CD4-positive, alpha-beta T cell treated with Interleukin-4 for 4 hours (primary cell): ENCODE measurements at regions not wholly inside any gene's neighbourhood (a gene's known extent, or its start where the extent isn't known, plus 50 kb on each side); places are given as distances from the start of the nearest gene placed in this dataset.
"Not testable (repeated sequence)": the region's sequence is repeated elsewhere in the genome, so short reads cannot be mapped to it uniquely, and the experiment has no call there.

Experiments
- DNase-seq: peaks from one replicate; pipeline ENCODE4 v3.0.0-alpha.2; 2020

- DNase-seq: no peak
Observed at GRCh38 chrX:16320765-16321355, 153.6 kb downstream of the MAGEB17 start.

- no peak for DNase-seq
Observed at GRCh38 chrX:16333453-16333852, 166.2 kb downstream of the MAGEB17 start.

GRCh38 chrX:16335181-16335580 is 167.9 kb downstream of the MAGEB17 start:
- DNase-seq: no peak

- no peak for DNase-seq
Observed at GRCh38 chrX:16347968-16348670, 180.8 kb downstream of the MAGEB17 start.

GRCh38 chrX:16357902-16358301 is 190.6 kb downstream of the MAGEB17 start:
- no peak for DNase-seq

GRCh38 chrX:16360056-16360455 is 192.8 kb downstream of the MAGEB17 start:
- DNase-seq: not testable (repeated sequence)

GRCh38 chrX:16368696-16369095 is 201.4 kb downstream of the MAGEB17 start:
- DNase-seq: no peak

GRCh38 chrX:16376056-16376455 is 208.8 kb downstream of the MAGEB17 start:
- DNase-seq: no peak

- no peak for DNase-seq
Observed at GRCh38 chrX:16386126-16386525, 218.8 kb downstream of the MAGEB17 start.

GRCh38 chrX:16392597-16392996 is 225.3 kb downstream of the MAGEB17 start:
- no peak for DNase-seq

- no peak for DNase-seq
Observed at GRCh38 chrX:16394290-16394689, 227.0 kb downstream of the MAGEB17 start.

- DNase-seq: no peak
Observed at GRCh38 chrX:16403808-16404207, 236.5 kb downstream of the MAGEB17 start.

- no peak for DNase-seq
Observed at GRCh38 chrX:16416588-16416987, 233.4 kb upstream of the S100G start.

- no peak for DNase-seq
Observed at GRCh38 chrX:16418650-16419049, 231.3 kb upstream of the S100G start.

GRCh38 chrX:16427668-16428067 is 222.3 kb upstream of the S100G start:
- DNase-seq: no peak

- DNase-seq: no peak
Observed at GRCh38 chrX:16429406-16429805, 220.6 kb upstream of the S100G start.

GRCh38 chrX:16431266-16431665 is 218.7 kb upstream of the S100G start:
- DNase-seq: no peak

GRCh38 chrX:16433021-16433420 is 216.9 kb upstream of the S100G start:
- DNase-seq: no peak

GRCh38 chrX:16435399-16435986 is 214.5 kb upstream of the S100G start:
- DNase-seq: no peak

- peak; percentile 45 for DNase-seq
Observed at GRCh38 chrX:16436348-16437188, 213.4 kb upstream of the S100G start.

- no peak for DNase-seq
Observed at GRCh38 chrX:16440446-16440845, 209.5 kb upstream of the S100G start.

- DNase-seq: no peak
Observed at GRCh38 chrX:16444353-16444752, 205.6 kb upstream of the S100G start.

- peak; percentile 45 for DNase-seq
Observed at GRCh38 chrX:16445166-16445752, 204.7 kb upstream of the S100G start.
